ENCODE measurements at regions not wholly inside any gene's neighbourhood (a gene's known extent, or its start where the extent isn't known, plus 50 kb on each side); places are given as distances from the start of the nearest gene placed in this dataset.

DNA sequence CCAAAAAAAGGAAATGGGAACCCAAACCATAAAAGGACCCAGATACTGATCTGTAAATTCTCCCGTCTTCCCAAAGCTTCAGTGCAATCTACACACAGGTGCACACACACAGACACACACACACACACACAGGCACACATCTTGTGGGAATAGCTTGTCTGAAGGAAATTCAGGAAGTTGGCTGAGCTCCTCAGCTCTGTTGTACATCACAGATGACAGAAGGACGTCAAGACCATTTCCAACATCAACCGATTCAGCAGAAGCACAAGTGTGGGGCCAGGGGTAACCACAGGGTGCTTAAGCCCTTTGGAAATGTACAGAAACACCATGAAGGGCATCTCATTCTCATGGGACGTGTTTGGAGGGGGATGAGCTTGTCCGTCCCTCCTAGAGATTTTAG lies 498.1 kb upstream of the PSMD7 start:
- TF ChIP-seq, protein P1, sequence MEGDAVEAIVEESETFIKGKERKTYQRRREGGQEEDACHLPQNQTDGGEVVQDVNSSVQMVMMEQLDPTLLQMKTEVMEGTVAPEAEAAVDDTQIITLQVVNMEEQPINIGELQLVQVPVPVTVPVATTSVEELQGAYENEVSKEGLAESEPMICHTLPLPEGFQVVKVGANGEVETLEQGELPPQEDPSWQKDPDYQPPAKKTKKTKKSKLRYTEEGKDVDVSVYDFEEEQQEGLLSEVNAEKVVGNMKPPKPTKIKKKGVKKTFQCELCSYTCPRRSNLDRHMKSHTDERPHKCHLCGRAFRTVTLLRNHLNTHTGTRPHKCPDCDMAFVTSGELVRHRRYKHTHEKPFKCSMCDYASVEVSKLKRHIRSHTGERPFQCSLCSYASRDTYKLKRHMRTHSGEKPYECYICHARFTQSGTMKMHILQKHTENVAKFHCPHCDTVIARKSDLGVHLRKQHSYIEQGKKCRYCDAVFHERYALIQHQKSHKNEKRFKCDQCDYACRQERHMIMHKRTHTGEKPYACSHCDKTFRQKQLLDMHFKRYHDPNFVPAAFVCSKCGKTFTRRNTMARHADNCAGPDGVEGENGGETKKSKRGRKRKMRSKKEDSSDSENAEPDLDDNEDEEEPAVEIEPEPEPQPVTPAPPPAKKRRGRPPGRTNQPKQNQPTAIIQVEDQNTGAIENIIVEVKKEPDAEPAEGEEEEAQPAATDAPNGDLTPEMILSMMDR (IDR thresholded peaks at IDR 0.05; ENCODE audit: low read depth, low read length, poor library complexity, severe bottlenecking): no peak
- no peak for TF ChIP-seq EZH2phosphoT487 (IDR thresholded peaks at IDR 0.05; ENCODE audit: borderline replicate concordance, low read length)

Data from DOHH2 (cell line).